PC-3 (cell line): ENCODE measurements at regions not wholly inside any gene's neighbourhood (a gene's known extent, or its start where the extent isn't known, plus 50 kb on each side); places are given as distances from the start of the nearest gene placed in this dataset.

ENCODE experiments used
- ATAC-seq: fragments of 200-7000 bp; cut with Tn5 transposase; 2 replicates; pipeline ENCODE4 v1.9.1; 2020; ENCODE audit warnings: mild to moderate bottlenecking, moderate library complexity
- BruUV-seq: library from RNA; stranded (reverse); fragments of 400-500 nt; replicated peaks from 2 replicates; lab custom pipeline; 2021; lab: Mats Ljungman, UMichigan
- CTCF ChIA-PET: fragments of 300-600 bp; sonication (Branson Sonifier 250); formaldehyde crosslinking; loops from one replicate; lab custom pipeline; 2022; ENCODE audit warnings: antibody characterized with exemption; lab: Charles Lee
- POLR2A ChIA-PET: fragments of 300-600 bp; sonication (Branson Sonifier 250); formaldehyde crosslinking; loops from one replicate; lab custom pipeline; 2022; ENCODE audit warnings: antibody characterized with exemption; ENCODE audit not compliant: unreplicated experiment; lab: Charles Lee
- DNase-seq: peaks from one replicate; pipeline ENCODE4 v3.0.0-alpha.2; 2015
- H2AFZ ChIP-seq: fragments of 300-600 bp; sonication (generic); 2 replicates; pipeline ENCODE4 v1.6.0; 2016; ENCODE audit warnings: antibody characterized with exemption, low read length
- H3F3A ChIP-seq: fragments of 300-600 bp; sonication (generic); one replicate; pipeline ENCODE4 v1.6.0; 2017; ENCODE audit warnings: antibody characterized with exemption, low read length, control low read depth, mild to moderate bottlenecking; ENCODE audit not compliant: unreplicated experiment
- H3K27ac ChIP-seq: fragments of 300-600 bp; sonication (generic); 2 replicates; pipeline ENCODE4 v1.5.1; 2016; ENCODE audit warnings: mild to moderate bottlenecking, low read length
- H3K27me3 ChIP-seq: fragments of 300-600 bp; sonication (generic); 2 replicates; pipeline ENCODE4 v1.6.1; 2016; ENCODE audit warnings: low read length, mixed read lengths
- H3K36me3 ChIP-seq: fragments of 300-600 bp; sonication (generic); 2 replicates; pipeline ENCODE4 v1.6.1; 2016; ENCODE audit warnings: low read depth, mixed run types, low read length, mixed read lengths
- H3K4me1 ChIP-seq: fragments of 300-600 bp; sonication (generic); 2 replicates; pipeline ENCODE4 v1.5.1; 2016; ENCODE audit warnings: low read length; ENCODE audit not compliant: insufficient read depth
- H3K4me2 ChIP-seq: fragments of 300-600 bp; sonication (generic); 2 replicates; pipeline ENCODE4 v1.6.0; 2016; ENCODE audit warnings: low read length
- H3K4me3 ChIP-seq: fragments of 300-600 bp; sonication (generic); 2 replicates; pipeline ENCODE4 v1.5.1; 2016; ENCODE audit warnings: mild to moderate bottlenecking, low read length, mixed read lengths
- H3K79me2 ChIP-seq: fragments of 300-600 bp; sonication (generic); 2 replicates; pipeline ENCODE4 v1.6.1; 2017; ENCODE audit warnings: low read length, mixed read lengths
- H3K9ac ChIP-seq: fragments of 300-600 bp; sonication (generic); 2 replicates; pipeline ENCODE4 v1.6.0; 2016; ENCODE audit warnings: mild to moderate bottlenecking, low read length
- H3K9me2 ChIP-seq: fragments of 300-600 bp; sonication (generic); replicated peaks from 2 replicates; pipeline ENCODE4 v1.6.1; 2016; ENCODE audit warnings: mixed run types, low read length, mixed read lengths
- H3K9me3 ChIP-seq: fragments of 300-600 bp; sonication (generic); 2 replicates; pipeline ENCODE4 v1.6.1; 2016; ENCODE audit warnings: low read length, mixed read lengths
- H4K20me1 ChIP-seq: fragments of 300-600 bp; sonication (generic); 2 replicates; pipeline ENCODE4 v1.6.1; 2016; ENCODE audit warnings: low read length, mixed read lengths
- CTCF ChIP-seq: fragments of 300-600 bp; sonication (generic); conservative IDR thresholded peaks from 2 replicates; pipeline ENCODE4 v1.5.1; 2017; ENCODE audit warnings: antibody characterized with exemption, low read depth, mild to moderate bottlenecking, low read length
- EZH2 ChIP-seq: fragments of 300-600 bp; sonication (generic); IDR thresholded peaks from one replicate; pipeline ENCODE4 v1.6.1; 2017; ENCODE audit warnings: antibody characterized with exemption, mild to moderate bottlenecking, low read length; ENCODE audit not compliant: unreplicated experiment
- EZH2phosphoT487 ChIP-seq: fragments of 300-600 bp; sonication (generic); IDR thresholded peaks from 2 replicates; pipeline ENCODE4 v1.6.1; 2018; ENCODE audit warnings: mild to moderate bottlenecking, antibody characterized with exemption, low read length, borderline replicate concordance
- intact Hi-C: fragments of 100-400 bp; cut with micrococcal nuclease; formaldehyde crosslinking; loops from 2 replicates; pipeline ENCODE4 v1.9.0; 2023

DNA sequence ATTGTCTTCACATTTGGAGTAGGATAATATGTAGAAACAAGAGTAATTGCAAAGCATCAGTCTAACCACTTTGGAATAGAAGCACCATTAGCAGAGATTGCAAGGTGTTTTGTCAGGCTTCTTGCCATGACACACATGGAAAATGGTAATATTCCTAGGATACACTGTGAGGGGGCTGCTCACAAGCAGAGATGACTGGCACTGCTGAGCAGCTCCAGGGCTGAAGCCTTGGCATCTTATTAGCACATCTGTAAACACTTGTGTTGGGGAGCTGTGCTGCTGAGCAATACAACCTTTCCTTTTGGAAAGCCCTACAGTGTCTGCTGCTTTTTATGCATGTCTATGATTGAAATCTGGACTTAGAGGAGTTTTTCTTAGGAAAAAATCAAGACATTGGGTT lies 602.2 kb downstream of the XIRP2 start:
- ATAC-seq (no peak), DNase-seq (no peak)
- no peaks in the 10 kb centered on the region for H3K27me3 ChIP-seq
- H3K4me1 ChIP-seq = no peaks in the 10 kb centered on the region
- no peak overlapping the region for H3K4me3 ChIP-seq
- H3K4me2 ChIP-seq = no peak overlapping the region
- ChIA-PET POLR2A (no interaction called here), CTCF (no interaction called here)
- intact Hi-C loops = no loop called here
- no peaks in the 10 kb centered on the region for H3F3A ChIP-seq
- H3K36me3 ChIP-seq = no peaks in the 10 kb centered on the region
- H4K20me1 ChIP-seq = no peaks in the 10 kb centered on the region
- TF ChIP-seq EZH2phosphoT487 (no peak), CTCF (no peak), EZH2 (no peak)
- BruUV-seq = no TSS peak
- no peaks in the 10 kb centered on the region for H3K9me3 ChIP-seq
- no peak overlapping the region for H2AFZ ChIP-seq
- no peak overlapping the region for H3K9ac ChIP-seq
- no peaks in the 10 kb centered on the region for H3K9me2 ChIP-seq
- no peaks in the 10 kb centered on the region for H3K79me2 ChIP-seq
- H3K27ac ChIP-seq = no peak overlapping the region

DNA sequence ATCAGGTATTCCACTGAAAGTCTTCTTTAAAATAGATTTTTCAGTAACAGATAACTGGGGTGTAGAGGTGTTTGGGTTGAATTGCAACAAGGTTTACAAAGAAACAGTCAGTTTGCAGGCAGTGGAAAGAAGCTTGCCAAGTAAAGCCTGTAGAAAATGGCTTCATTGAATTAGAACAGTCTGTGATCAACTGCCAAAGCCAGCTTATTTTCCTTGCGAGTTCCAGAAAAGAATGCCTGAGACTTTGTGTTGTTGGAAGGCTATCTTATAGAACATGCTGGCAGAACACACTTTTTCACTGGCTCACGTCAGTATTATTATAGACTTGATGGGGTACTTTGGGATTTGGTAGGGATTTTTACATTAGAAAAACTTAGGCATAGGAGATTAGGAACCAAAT lies 601.0 kb downstream of the XIRP2 start:
- ChIA-PET CTCF (no interaction called here), POLR2A (no interaction called here)
- no peaks in the 10 kb centered on the region for H3F3A ChIP-seq
- intact Hi-C loops = no loop called here
- no peaks in the 10 kb centered on the region for H3K9me2 ChIP-seq
- no peaks in the 10 kb centered on the region for H3K4me1 ChIP-seq
- H3K4me2 ChIP-seq = no peak overlapping the region
- no peaks in the 10 kb centered on the region for H3K36me3 ChIP-seq
- H4K20me1 ChIP-seq = no peaks in the 10 kb centered on the region
- H2AFZ ChIP-seq = no peak overlapping the region
- no peak overlapping the region for H3K9ac ChIP-seq
- TF ChIP-seq EZH2 (no peak), EZH2phosphoT487 (no peak), CTCF (no peak)
- H3K9me3 ChIP-seq = no peaks in the 10 kb centered on the region
- no peaks in the 10 kb centered on the region for H3K27me3 ChIP-seq
- no peak overlapping the region for H3K27ac ChIP-seq
- BruUV-seq = no TSS peak
- DNase-seq = no peak
- no peaks in the 10 kb centered on the region for H3K79me2 ChIP-seq
- no peak overlapping the region for H3K4me3 ChIP-seq
- no peak for ATAC-seq

- Histone ChIP-seq H3K9me3 (no peaks in the 10 kb centered on the region), H2AFZ (no peak overlapping the region), H3K9ac (no peak overlapping the region), H3F3A (no peaks in the 10 kb centered on the region), H3K27me3 (no peaks in the 10 kb centered on the region), H3K4me3 (no peak overlapping the region), H3K27ac (no peak overlapping the region), H3K79me2 (no peaks in the 10 kb centered on the region), H3K4me2 (no peak overlapping the region), H3K4me1 (no peaks in the 10 kb centered on the region), H3K36me3 (no peaks in the 10 kb centered on the region), H3K9me2 (no peaks in the 10 kb centered on the region), H4K20me1 (no peaks in the 10 kb centered on the region)
- intact Hi-C loops = no loop called here
- TF ChIP-seq CTCF (no peak), EZH2 (no peak), EZH2phosphoT487 (no peak)
- no peak for DNase-seq
- no peak for ATAC-seq
- no TSS peak for BruUV-seq
- CTCF ChIA-PET = no interaction called here
- POLR2A ChIA-PET = no interaction called here
Measured at GRCh38 chr2:167487728-167488127, 599.4 kb downstream of the XIRP2 start.
